ENCODE measurements at regions not wholly inside any gene's neighbourhood (a gene's known extent, or its start where the extent isn't known, plus 50 kb on each side); places are given as distances from the start of the nearest gene placed in this dataset.

DNA sequence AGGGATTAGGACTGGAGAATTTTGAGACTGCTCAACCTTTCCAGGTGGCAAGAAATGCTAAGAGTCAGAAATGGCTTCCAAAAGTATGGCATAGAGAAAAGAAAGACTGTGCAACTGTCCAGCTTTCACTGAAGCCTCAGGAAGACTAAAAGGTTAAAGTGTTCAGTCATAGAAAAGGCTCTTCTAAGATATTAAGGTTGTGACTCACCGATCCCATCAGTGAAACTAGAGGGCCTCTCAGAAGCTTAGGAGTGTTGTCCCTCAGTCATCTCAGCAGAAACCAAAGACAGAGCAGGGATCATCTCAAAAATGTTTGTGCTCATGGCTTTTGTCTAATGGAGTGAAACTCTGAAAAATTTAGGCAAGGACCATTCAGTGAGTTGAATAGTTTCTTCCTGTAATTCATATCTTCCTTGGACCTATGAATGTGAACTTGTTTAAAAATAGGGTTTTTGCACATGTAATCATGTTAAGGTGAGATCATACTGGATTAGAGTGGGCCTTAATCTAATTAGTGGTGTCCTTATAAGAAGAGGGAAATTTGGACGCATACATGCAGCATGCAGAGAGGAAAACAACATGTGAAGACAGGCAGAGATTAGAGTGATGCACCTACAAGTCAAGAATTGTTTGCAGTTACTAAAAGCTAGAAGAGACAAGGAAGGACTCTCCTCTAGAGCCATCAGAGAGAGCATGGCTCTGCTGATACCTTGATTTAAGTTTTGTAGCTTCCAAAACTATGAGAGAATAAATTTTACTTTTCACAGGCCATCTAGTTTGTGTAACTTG, 71.3 kb downstream of the RPE65 start:
- Histone ChIP-seq H3K4me3 (ENCODE audit: low read length) (no peak overlapping the region), H3K4me1 (ENCODE audit: control insufficient read depth, low read depth, low read length) (no peaks in the 10 kb centered on the region), H3K27me3 (ENCODE audit: control insufficient read depth, insufficient read depth, low read length) (no peaks in the 10 kb centered on the region), H3K9me3 (ENCODE audit: control insufficient read depth, low read depth, low read length) (no peaks in the 10 kb centered on the region), H3K27ac (ENCODE audit: low read length) (no peak overlapping the region), H3K36me3 (ENCODE audit: control insufficient read depth, low read depth, low read length) (no peaks in the 10 kb centered on the region), H3K9ac (ENCODE audit: low read length) (no peak overlapping the region)

DNA sequence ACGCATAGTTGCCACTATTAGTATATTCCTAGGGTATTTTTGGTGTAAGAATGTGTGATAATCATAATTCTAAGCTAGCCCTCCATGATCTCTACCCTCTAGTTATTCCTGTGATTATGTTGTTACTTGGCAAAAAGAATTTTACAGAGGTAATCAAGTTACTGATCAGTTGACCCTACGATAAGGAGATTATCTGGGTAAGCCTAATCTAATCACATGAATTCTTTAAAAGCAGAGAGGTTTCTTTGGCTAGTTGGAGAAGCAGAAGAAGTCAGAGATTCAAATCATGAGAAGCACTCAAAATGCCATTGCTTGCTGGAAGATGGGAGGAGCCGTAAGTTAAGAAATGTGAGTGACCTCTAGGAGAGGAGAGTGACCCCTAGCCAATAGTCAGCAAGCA, 72.7 kb downstream of the RPE65 start:
- no peak overlapping the region for H3K9ac ChIP-seq (ENCODE audit: low read length)
- no peaks in the 10 kb centered on the region for H3K27me3 ChIP-seq (ENCODE audit: control insufficient read depth, insufficient read depth, low read length)
- no peaks in the 10 kb centered on the region for H3K36me3 ChIP-seq (ENCODE audit: control insufficient read depth, low read depth, low read length)
- no peaks in the 10 kb centered on the region for H3K9me3 ChIP-seq (ENCODE audit: control insufficient read depth, low read depth, low read length)
- H3K4me3 ChIP-seq (ENCODE audit: low read length), result no peak overlapping the region
- H3K27ac ChIP-seq (ENCODE audit: low read length), result no peak overlapping the region
- H3K4me1 ChIP-seq (ENCODE audit: control insufficient read depth, low read depth, low read length), result no peaks in the 10 kb centered on the region

DNA sequence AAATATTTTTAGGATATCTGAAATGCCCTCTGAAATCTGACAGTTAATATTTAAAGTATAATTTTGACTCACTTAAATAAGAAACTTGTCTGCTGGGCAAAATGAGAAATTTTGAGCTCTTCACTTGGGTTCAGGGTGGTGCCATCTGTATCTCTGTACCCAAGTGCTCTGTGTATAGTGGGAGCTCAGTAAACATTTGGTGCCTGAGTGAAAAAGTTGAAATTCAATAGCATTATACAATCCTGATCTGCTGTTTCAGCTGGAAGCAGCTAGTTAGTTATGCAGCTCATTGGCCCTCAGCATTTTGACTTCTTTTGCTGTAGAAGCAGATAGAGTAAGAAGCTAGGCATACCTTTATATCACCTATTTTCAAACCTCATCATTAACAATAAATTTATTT, 73.3 kb downstream of the RPE65 start:
- Histone ChIP-seq H3K9me3 (ENCODE audit: control insufficient read depth, low read depth, low read length) (no peaks in the 10 kb centered on the region), H3K4me1 (ENCODE audit: control insufficient read depth, low read depth, low read length) (no peaks in the 10 kb centered on the region), H3K27ac (ENCODE audit: low read length) (no peak overlapping the region), H3K9ac (ENCODE audit: low read length) (no peak overlapping the region), H3K27me3 (ENCODE audit: control insufficient read depth, insufficient read depth, low read length) (no peaks in the 10 kb centered on the region), H3K36me3 (ENCODE audit: control insufficient read depth, low read depth, low read length) (no peaks in the 10 kb centered on the region), H3K4me3 (ENCODE audit: low read length) (no peak overlapping the region)

DNA sequence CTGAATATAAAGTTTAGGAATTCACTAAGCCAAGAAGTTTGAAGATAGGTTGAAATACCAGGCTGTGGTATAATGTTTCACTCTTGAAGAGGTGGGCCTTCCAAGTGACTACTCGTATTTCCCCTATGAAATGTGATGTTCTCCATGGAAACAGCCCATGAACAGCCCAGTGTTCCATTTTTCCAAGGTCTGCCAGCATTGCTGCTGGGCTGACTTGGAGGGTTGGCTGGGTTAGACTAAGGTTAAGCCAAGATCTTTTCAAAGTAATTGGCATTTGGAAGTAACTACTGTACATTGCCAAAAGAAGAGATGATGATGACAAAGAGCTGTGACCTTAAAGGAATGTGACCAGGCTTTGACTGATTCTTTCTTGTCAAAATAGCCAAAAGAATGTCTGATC, 73.8 kb downstream of the RPE65 start:
- no peak overlapping the region for H3K9ac ChIP-seq (ENCODE audit: low read length)
- H3K4me3 ChIP-seq (ENCODE audit: low read length), result no peak overlapping the region
- H3K4me1 ChIP-seq (ENCODE audit: control insufficient read depth, low read depth, low read length), result no peaks in the 10 kb centered on the region
- H3K27ac ChIP-seq (ENCODE audit: low read length), result no peak overlapping the region
- H3K36me3 ChIP-seq (ENCODE audit: control insufficient read depth, low read depth, low read length), result no peaks in the 10 kb centered on the region
- H3K9me3 ChIP-seq (ENCODE audit: control insufficient read depth, low read depth, low read length), result no peaks in the 10 kb centered on the region
- no peaks in the 10 kb centered on the region for H3K27me3 ChIP-seq (ENCODE audit: control insufficient read depth, insufficient read depth, low read length)

DNA sequence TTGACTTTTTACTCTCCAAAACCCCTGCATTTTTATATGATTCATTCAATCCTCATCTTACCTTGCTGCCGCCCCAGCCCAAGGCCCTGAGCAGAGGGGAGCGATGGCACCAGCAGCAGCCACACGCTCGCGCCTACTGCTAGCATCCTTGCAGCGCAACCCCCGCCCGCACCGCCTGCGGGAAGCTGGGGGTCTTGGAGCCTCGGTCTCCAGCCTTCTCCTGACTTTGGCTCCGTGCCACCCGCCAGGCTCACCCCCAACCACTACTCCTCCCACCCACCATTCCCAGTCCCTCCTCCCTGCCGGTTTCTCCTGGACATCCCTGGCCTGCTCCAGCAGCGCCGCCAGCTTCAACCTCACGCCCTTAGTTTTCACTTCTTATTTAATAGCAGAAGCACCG, 76.6 kb downstream of the RPE65 start:
- no peaks in the 10 kb centered on the region for H3K36me3 ChIP-seq (ENCODE audit: control insufficient read depth, low read depth, low read length)
- no peak overlapping the region for H3K27ac ChIP-seq (ENCODE audit: low read length)
- H3K9ac ChIP-seq (ENCODE audit: low read length), result no peak overlapping the region
- no peaks in the 10 kb centered on the region for H3K4me1 ChIP-seq (ENCODE audit: control insufficient read depth, low read depth, low read length)
- no peaks in the 10 kb centered on the region for H3K27me3 ChIP-seq (ENCODE audit: control insufficient read depth, insufficient read depth, low read length)
- H3K4me3 ChIP-seq (ENCODE audit: low read length), result no peak overlapping the region
- no peaks in the 10 kb centered on the region for H3K9me3 ChIP-seq (ENCODE audit: control insufficient read depth, low read depth, low read length)

DNA sequence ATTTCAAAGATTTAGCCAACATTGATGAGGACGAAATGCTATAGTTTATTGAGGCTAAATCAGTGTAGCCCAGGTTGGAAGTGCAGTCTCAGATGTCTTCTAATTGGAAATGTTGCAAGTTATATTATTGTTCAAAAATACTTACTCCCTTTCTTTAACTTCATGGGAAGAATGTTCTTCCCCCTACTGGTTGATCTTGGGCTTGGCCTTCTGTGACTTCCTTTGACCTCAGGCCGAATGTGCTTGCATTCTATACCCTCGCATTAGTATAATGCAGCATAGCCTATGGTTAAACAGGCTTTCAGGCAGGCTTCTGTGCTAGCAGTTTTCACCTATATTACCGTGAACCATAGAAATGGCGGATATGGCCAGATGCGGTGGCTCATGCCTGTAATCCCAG, 77.3 kb downstream of the RPE65 start:
- Histone ChIP-seq H3K27ac (ENCODE audit: low read length) (no peak overlapping the region), H3K36me3 (ENCODE audit: control insufficient read depth, low read depth, low read length) (no peaks in the 10 kb centered on the region), H3K4me1 (ENCODE audit: control insufficient read depth, low read depth, low read length) (no peaks in the 10 kb centered on the region), H3K4me3 (ENCODE audit: low read length) (no peak overlapping the region), H3K9ac (ENCODE audit: low read length) (no peak overlapping the region), H3K27me3 (ENCODE audit: control insufficient read depth, insufficient read depth, low read length) (no peaks in the 10 kb centered on the region), H3K9me3 (ENCODE audit: control insufficient read depth, low read depth, low read length) (no peaks in the 10 kb centered on the region)

DNA sequence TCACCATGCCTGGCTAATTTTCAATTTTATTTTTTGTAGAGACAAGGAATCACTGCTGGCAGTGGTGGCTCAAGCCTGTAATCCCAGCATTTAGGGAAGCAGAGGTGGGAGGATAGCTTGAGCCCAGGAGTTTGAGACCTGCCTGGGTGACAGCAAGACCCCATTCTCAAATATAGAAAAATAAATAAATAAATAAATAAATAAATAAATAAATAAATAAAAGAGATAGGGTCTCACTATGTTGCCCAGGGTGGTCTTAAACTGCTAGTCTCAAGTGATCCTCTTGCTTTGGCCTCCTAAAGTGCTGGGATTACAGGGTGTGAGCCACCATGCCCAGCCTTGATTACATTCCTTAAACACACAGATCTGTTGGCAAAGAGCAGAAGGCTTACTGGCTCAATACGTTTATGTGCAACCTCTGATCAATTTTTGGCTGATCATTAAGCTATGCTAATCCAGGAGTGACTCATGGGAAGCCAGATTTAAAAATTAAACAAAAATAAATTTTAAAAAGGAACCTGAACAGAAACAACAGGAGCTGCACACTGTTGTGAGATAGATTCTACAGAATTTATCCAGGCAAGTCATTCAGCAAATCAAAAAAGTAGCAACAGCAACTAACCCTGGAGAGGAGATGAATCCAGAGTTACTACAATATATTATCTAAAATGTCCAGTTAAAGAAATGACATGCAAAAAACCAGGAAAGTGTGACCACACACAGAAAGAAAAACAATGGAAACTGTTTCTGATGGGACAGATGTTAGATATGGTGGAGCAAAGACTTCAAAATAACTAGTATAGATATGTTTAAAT, 79.4 kb downstream of the RPE65 start:
- no peaks in the 10 kb centered on the region for H3K27me3 ChIP-seq (ENCODE audit: control insufficient read depth, insufficient read depth, low read length)
- H3K4me3 ChIP-seq (ENCODE audit: low read length), result no peak overlapping the region
- H3K9me3 ChIP-seq (ENCODE audit: control insufficient read depth, low read depth, low read length), result no peaks in the 10 kb centered on the region
- no peak overlapping the region for H3K9ac ChIP-seq (ENCODE audit: low read length)
- H3K4me1 ChIP-seq (ENCODE audit: control insufficient read depth, low read depth, low read length), result no peaks in the 10 kb centered on the region
- no peaks in the 10 kb centered on the region for H3K36me3 ChIP-seq (ENCODE audit: control insufficient read depth, low read depth, low read length)
- H3K27ac ChIP-seq (ENCODE audit: low read length), result no peak overlapping the region

DNA sequence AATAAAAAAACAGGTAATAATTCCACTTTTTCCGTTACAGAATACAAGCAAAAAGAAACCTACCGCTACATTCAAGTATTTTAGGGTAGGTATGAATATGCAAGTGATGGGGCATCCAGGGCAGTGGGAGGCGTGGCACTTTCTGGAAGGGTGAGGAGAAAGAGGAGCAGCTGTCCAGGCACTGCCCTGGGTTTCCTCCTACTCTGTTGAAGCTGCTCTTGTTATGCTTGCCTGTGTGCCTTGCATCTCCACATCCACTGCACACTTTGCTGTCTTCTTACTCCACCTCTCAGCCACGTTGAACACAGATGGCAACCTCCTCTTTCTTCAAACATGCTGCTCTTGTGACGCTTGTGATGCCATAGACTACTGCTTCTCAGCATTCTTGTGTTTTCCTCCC, 83.2 kb downstream of the RPE65 start:
- H3K9ac ChIP-seq (ENCODE audit: low read length), result no peak overlapping the region
- H3K27ac ChIP-seq (ENCODE audit: low read length), result no peak overlapping the region
- H3K36me3 ChIP-seq (ENCODE audit: control insufficient read depth, low read depth, low read length), result no peaks in the 10 kb centered on the region
- no peaks in the 10 kb centered on the region for H3K9me3 ChIP-seq (ENCODE audit: control insufficient read depth, low read depth, low read length)
- H3K4me1 ChIP-seq (ENCODE audit: control insufficient read depth, low read depth, low read length), result no peaks in the 10 kb centered on the region
- H3K27me3 ChIP-seq (ENCODE audit: control insufficient read depth, insufficient read depth, low read length), result no peaks in the 10 kb centered on the region
- no peak overlapping the region for H3K4me3 ChIP-seq (ENCODE audit: low read length)

DNA sequence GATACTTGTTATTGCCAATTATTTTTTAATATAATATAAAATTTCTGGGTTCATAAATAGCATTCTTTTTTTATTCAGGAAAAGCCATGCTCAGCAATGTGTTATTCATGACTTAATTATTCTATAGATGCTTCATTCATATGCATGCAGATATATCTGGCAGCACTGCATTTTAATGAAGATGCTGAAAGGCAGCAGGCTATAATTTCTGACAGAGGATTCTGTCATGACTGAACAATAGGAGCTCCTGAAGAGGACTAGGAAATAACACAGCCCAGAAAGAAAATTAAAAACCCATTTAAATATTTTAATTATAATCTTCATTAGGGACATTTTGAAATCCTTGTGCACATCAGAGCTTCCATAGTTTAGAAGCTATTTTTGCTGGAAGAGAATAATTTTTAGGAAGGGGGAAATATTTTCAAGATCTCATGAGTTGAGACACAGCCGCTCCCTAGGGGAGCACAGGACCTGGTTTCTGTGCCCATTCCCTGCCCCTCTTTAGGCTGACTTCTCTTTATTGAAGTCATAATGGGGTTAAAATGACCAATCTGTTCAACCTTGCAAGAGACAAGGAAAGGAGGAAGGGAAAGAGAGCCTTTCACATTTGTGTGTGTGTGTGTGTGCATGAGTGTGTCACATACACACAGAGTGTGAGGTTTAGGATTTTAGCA, 83.9 kb downstream of the RPE65 start:
- Histone ChIP-seq H3K9me3 (ENCODE audit: control insufficient read depth, low read depth, low read length) (no peaks in the 10 kb centered on the region), H3K27me3 (ENCODE audit: control insufficient read depth, insufficient read depth, low read length) (no peaks in the 10 kb centered on the region), H3K9ac (ENCODE audit: low read length) (no peak overlapping the region), H3K36me3 (ENCODE audit: control insufficient read depth, low read depth, low read length) (no peaks in the 10 kb centered on the region), H3K27ac (ENCODE audit: low read length) (no peak overlapping the region), H3K4me3 (ENCODE audit: low read length) (no peak overlapping the region), H3K4me1 (ENCODE audit: control insufficient read depth, low read depth, low read length) (no peaks in the 10 kb centered on the region)

DNA sequence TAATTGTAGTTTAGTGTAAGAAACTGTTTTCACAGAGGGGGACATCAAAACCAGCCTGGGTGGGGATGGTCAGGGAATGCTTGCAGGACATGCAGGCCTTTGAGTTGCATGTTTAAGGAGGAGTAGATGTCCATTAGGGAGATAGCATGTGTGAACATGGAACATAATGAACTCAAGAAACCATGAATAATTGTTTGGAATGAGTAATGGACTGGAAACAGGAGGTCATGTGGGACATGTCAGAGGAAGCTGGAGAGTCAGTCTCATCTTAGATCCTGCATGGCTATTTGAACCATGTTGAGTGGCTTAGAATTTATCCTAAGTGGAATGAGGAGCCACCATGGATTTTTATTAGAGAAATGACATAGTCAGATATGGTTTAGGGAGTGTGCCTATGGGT, 86.4 kb downstream of the RPE65 start:
- Histone ChIP-seq H3K4me3 (ENCODE audit: low read length) (no peak overlapping the region), H3K9me3 (ENCODE audit: control insufficient read depth, low read depth, low read length) (no peaks in the 10 kb centered on the region), H3K9ac (ENCODE audit: low read length) (no peak overlapping the region), H3K27me3 (ENCODE audit: control insufficient read depth, insufficient read depth, low read length) (no peaks in the 10 kb centered on the region), H3K27ac (ENCODE audit: low read length) (no peak overlapping the region), H3K4me1 (ENCODE audit: control insufficient read depth, low read depth, low read length) (no peaks in the 10 kb centered on the region), H3K36me3 (ENCODE audit: control insufficient read depth, low read depth, low read length) (no peaks in the 10 kb centered on the region)

DNA sequence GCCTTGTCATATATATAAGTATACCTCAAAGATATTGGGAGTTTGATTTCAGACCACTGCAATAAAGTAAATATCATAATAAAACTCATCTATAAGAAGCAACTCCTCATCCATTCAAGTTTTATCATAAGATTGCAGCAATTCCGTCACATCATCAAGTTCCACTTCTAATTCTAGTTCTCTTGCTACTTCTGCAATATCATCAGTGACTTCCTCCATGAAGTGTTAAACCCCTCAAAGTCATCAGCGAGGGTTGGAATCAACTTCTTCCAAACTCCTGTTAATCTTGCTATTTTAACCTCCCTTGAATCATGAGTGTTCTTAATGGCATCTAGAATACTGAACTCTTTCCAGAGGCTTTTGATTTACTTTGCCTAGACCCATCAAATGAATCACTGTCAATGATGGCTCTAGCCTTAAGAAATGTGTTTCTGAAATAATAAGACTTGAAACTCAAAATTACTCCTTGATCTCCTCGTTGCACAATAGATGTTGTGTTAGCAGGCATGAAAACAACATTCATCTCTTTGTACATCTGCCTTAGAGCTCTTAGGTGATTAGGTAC, 88.3 kb downstream of the RPE65 start:
- H3K4me3 ChIP-seq (ENCODE audit: low read length), result no peak overlapping the region
- H3K36me3 ChIP-seq (ENCODE audit: control insufficient read depth, low read depth, low read length), result no peaks in the 10 kb centered on the region
- H3K4me1 ChIP-seq (ENCODE audit: control insufficient read depth, low read depth, low read length), result no peaks in the 10 kb centered on the region

More for the DNA sequence above, 88.3 kb downstream of the RPE65 start:
- Histone ChIP-seq H3K27ac (ENCODE audit: low read length) (no peak overlapping the region), H3K9ac (ENCODE audit: low read length) (no peak overlapping the region), H3K9me3 (ENCODE audit: control insufficient read depth, low read depth, low read length) (no peaks in the 10 kb centered on the region), H3K27me3 (ENCODE audit: control insufficient read depth, insufficient read depth, low read length) (no peaks in the 10 kb centered on the region)
